NT2/D1 (cell line): ENCODE measurements at regions not wholly inside any gene's neighbourhood (a gene's known extent, or its start where the extent isn't known, plus 50 kb on each side); places are given as distances from the start of the nearest gene placed in this dataset.

Experiments
- DNase-seq: peaks from one replicate; pipeline ENCODE4 v3.0.0-alpha.2; 2011; ENCODE audit warnings: low read depth, low spot score
- H3K27me3 ChIP-seq: 2 replicates; pipeline ENCODE4 v1.6.0; 2011; ENCODE audit warnings: mild to moderate bottlenecking; ENCODE audit not compliant: insufficient read length, insufficient read depth
- H3K36me3 ChIP-seq: 2 replicates; pipeline ENCODE4 v1.6.1; 2011; ENCODE audit warnings: mild to moderate bottlenecking, low read length, mixed read lengths; ENCODE audit not compliant: insufficient read depth, insufficient read length
- H3K4me1 ChIP-seq: 2 replicates; pipeline ENCODE4 v1.5.1; 2011; ENCODE audit not compliant: insufficient read depth, insufficient read length
- H3K4me3 ChIP-seq: 2 replicates; pipeline ENCODE4 v1.5.1; 2011; ENCODE audit warnings: low read depth; ENCODE audit not compliant: insufficient read length
- H3K9ac ChIP-seq: 2 replicates; pipeline ENCODE4 v1.6.0; 2011; ENCODE audit warnings: low read depth; ENCODE audit not compliant: insufficient read length
- H3K9me3 ChIP-seq: 2 replicates; pipeline ENCODE4 v1.5.1; 2011; ENCODE audit warnings: mild to moderate bottlenecking, low read length; ENCODE audit not compliant: insufficient read depth
- SUZ12 ChIP-seq: IDR thresholded peaks from 2 replicates; pipeline ENCODE4 v1.6.1; 2011; ENCODE audit not compliant: insufficient read length, insufficient read depth; ENCODE audit errors: extremely low read depth
- YY1 ChIP-seq: IDR thresholded peaks from 2 replicates; pipeline ENCODE4 v1.6.1; 2011; ENCODE audit not compliant: insufficient read length, insufficient read depth
- ZNF274 ChIP-seq: IDR thresholded peaks from 2 replicates; pipeline ENCODE4 v1.6.1; 2011; ENCODE audit warnings: mild to moderate bottlenecking, low read depth, low read length

DNA sequence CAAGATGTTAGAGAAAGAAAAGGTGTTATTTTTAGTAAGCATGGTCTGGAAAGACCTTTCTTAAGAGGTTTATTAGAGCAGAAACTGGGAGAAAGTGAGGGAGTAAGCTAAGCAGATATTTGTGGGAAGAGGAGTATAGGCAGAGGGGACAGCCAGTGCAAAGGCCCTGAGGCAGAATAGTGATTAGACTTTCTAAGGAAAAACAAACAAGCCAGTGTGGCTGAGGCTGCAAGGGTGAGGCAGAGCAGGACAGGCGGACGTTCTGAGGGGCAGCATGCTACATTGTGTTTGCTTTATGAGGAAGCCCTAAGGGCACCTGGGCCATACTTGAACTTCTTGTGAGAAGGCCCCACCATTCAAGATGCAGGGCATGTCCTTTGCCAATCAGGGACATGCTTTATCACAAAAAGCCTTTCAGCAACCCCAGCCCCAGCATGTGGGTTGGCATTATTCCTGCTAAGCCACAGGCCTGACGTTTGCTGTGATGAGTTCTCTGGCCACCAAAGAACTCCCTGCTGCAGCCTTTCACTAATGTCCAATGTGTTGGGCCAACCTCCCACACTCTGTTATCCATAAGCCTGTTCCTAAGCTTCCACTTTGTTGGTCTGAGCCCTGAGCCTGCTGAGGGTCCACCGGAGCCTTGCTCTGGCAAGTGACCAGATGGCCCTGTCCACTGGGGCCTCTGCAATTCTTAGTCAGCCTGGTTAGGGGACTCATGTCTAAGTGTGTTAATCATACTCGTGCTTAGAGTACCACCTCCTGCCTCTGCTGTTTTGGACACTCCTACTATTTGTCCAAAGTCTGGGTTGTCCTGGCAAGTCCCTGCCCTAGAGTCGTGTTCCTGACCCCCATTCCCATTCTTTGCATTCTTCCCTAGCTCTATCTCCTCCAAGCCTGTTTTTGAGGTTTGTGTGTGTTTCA is 209.9 kb upstream of the CTNNB1 start:
- no peak overlapping the region for H3K4me3 ChIP-seq
- TF ChIP-seq ZNF274 (no peak), SUZ12 (no peak), YY1 (no peak)
- no peaks in the 10 kb centered on the region for H3K36me3 ChIP-seq
- DNase-seq = no peak
- H3K9me3 ChIP-seq = no peaks in the 10 kb centered on the region
- no peaks in the 10 kb centered on the region for H3K27me3 ChIP-seq
- H3K9ac ChIP-seq = no peak overlapping the region
- no peaks in the 10 kb centered on the region for H3K4me1 ChIP-seq

DNA sequence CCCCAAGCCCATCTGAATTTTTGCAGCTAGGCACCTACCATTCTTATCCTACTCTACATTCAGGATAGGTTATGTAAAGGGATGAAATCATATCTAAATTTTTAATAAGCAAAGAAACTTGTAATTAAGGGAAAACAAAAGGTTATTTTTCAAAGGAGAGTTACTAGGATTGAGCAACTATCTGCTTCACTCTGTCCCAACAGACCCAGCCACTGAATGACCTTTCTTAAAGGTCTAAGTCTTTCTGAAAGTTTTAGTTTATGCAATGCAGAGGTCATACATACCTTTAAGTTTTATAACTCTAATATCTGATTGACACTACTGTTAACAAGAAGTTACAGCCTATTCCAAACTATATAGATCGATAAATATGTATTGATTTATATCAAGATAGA is 209.2 kb upstream of the CTNNB1 start:
- no peak overlapping the region for H3K4me3 ChIP-seq
- H3K4me1 ChIP-seq = no peaks in the 10 kb centered on the region
- H3K27me3 ChIP-seq = no peaks in the 10 kb centered on the region
- no peak overlapping the region for H3K9ac ChIP-seq
- no peak for DNase-seq
- TF ChIP-seq SUZ12 (no peak), YY1 (no peak), ZNF274 (no peak)
- no peaks in the 10 kb centered on the region for H3K9me3 ChIP-seq
- H3K36me3 ChIP-seq = no peaks in the 10 kb centered on the region

DNA sequence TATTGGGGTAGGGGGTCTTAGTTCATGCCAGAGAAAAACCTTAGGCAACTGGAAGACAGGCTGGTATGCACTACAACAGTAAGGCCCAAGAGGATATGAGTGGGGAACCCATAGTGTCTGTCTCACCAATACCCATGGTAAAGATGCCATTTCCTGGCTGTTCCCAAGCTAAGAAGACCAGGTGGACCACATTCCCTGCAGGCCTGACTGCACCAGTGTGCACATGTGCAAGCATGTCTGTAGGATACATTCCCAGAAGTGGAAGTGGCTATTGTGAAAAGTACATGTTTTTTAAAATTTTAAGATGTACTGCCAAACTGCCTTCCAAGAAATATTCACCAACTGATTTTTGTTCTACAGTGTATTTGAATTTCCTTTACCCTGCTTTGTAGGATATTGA is 207.3 kb upstream of the CTNNB1 start:
- TF ChIP-seq ZNF274 (no peak), SUZ12 (no peak)
- H3K9ac ChIP-seq = no peak overlapping the region
- no peaks in the 10 kb centered on the region for H3K9me3 ChIP-seq
- no peak overlapping the region for H3K4me3 ChIP-seq
- no peaks in the 10 kb centered on the region for H3K27me3 ChIP-seq
- no peak for DNase-seq
- H3K4me1 ChIP-seq = peaks cover 9% of the 10 kb centered on the region
- no peaks in the 10 kb centered on the region for H3K36me3 ChIP-seq

DNA sequence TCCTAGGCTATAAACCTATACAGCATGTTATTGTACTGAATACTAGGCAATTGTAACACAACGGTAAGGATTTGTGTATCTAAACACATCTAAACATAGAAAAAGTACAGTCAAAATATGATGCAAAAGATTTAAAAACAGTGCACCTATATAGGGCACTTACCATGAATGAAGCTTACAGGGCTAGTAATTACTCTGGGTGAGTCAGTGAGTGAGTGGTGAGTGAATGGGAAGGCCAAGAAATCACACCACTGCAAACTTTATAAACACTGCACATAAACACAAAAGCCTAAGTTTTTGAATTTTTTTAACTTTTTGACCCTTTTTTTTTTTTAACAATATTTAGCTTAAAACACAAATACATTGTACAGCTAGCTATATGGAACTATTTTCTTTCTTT is 204.7 kb upstream of the CTNNB1 start:
- Histone ChIP-seq H3K9me3 (no peaks in the 10 kb centered on the region), H3K36me3 (no peaks in the 10 kb centered on the region), H3K4me3 (no peak overlapping the region), H3K27me3 (no peaks in the 10 kb centered on the region), H3K4me1 (peaks cover 17% of the 10 kb centered on the region), H3K9ac (no peak overlapping the region)
- DNase-seq = no peak
- no peak for TF ChIP-seq SUZ12
- no peak for TF ChIP-seq YY1
- no peak for TF ChIP-seq ZNF274

DNA sequence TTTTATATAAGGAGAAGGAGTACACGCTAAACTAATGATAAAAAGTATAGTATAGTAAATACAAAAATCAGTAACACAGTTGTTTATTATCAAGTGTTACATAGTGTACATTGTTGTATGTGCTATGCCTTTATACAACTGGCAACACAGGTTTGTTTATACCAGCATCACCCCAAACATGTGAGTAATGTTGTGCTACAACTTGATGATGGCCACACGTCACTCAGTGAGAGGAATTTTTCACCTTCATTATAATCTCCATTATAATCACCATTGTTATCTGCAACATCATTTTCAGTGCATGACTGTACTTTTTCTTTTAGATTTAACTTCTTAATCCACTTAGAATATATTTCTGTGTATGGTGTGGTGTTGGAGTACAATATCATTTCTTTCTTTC is 204.0 kb upstream of the CTNNB1 start:
- no peak for DNase-seq
- Histone ChIP-seq H3K27me3 (no peaks in the 10 kb centered on the region), H3K9me3 (no peaks in the 10 kb centered on the region), H3K4me1 (peaks cover 17% of the 10 kb centered on the region), H3K36me3 (no peaks in the 10 kb centered on the region), H3K9ac (no peak overlapping the region), H3K4me3 (no peak overlapping the region)
- TF ChIP-seq ZNF274 = no peak
- no peak for TF ChIP-seq YY1
- no peak for TF ChIP-seq SUZ12

DNA sequence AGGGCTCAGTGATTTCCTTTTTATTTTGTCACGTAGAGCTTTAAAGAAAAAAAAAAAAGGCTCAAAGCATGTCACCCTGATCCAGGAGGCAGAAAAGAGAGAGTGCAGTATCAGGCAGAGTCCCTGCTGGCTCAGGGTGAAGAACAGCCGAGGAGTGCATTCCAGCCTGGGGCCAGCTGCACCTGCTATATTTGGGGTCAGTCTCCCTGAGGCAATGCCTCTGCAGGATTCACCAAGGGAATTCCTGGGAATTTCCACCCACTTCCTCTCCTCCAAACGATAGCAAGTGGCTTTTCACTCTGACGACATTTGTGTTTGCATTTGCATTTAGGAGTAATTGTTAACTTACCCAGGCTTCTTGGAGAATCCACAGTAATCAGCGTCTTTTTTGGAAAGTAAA is 202.9 kb upstream of the CTNNB1 start:
- H3K9ac ChIP-seq = peak overlapping the region; percentile 5
- H3K9me3 ChIP-seq = no peaks in the 10 kb centered on the region
- TF ChIP-seq YY1 (no peak), ZNF274 (no peak), SUZ12 (no peak)
- no peak overlapping the region for H3K4me3 ChIP-seq
- peak; percentile 43 for DNase-seq
- H3K27me3 ChIP-seq = no peaks in the 10 kb centered on the region
- H3K4me1 ChIP-seq = peaks cover 17% of the 10 kb centered on the region
- H3K36me3 ChIP-seq = no peaks in the 10 kb centered on the region

DNA sequence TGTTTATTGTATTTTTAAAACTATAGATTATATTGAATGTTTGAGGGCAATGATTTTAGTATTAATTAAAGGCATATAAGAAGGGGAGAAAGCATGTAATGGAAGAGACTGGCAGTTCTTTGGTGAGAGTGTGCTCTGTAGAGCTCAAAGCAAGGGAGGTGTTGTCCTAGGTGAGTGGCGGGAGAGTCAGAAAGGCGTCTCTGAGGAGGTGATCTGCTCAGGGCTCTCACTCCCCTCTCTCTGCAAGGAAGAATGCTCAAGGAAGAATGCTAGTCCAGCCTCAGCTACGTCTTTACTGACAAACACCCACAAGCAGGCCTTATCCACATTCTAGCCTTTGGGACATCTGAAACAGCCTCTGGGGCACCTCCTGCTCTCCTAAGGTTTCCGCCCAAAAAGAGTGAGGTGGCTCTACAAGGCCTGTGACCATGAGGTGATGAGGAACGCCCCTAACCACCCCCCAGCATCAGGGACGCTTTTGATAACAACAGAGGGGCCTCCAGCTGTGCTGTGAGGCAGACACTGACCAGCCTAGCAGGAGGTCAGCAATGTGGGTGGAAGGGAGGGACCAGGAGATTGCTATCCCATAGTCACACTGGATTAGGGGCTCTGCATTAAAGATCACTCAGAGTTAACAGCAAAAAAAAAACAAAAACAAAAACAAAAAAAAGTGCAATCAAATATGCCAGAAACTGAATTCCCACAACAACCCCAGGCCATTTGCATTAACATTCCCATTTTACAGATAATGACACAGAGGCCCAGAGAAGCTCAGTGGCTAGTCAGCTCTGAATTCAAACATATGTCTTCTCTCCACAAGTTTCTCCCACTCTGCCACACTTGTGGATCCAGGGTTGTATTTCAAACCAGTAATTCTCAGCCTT is 202.2 kb upstream of the CTNNB1 start:
- DNase-seq = peak; percentile 35
- H3K9ac ChIP-seq = no peak overlapping the region
- H3K27me3 ChIP-seq = no peaks in the 10 kb centered on the region
- TF ChIP-seq YY1 (no peak), SUZ12 (no peak), ZNF274 (no peak)
- H3K4me1 ChIP-seq = peaks cover 17% of the 10 kb centered on the region
- no peaks in the 10 kb centered on the region for H3K9me3 ChIP-seq
- no peaks in the 10 kb centered on the region for H3K36me3 ChIP-seq
- H3K4me3 ChIP-seq = no peak overlapping the region
